HG03521 (cell line): ENCODE measurements at regions not wholly inside any gene's neighbourhood (a gene's known extent, or its start where the extent isn't known, plus 50 kb on each side); places are given as distances from the start of the nearest gene placed in this dataset.
"Not testable (repeated sequence)": the region's sequence is repeated elsewhere in the genome, so short reads cannot be mapped to it uniquely, and the experiment has no call there.

ENCODE experiments used
- ATAC-seq: cut with Tn5 transposase; IDR thresholded peaks from one replicate; pipeline ENCODE4 v1.9.1; 2021; ENCODE audit warnings: mild to moderate bottlenecking, moderate library complexity; ENCODE audit not compliant: unreplicated experiment

DNA sequence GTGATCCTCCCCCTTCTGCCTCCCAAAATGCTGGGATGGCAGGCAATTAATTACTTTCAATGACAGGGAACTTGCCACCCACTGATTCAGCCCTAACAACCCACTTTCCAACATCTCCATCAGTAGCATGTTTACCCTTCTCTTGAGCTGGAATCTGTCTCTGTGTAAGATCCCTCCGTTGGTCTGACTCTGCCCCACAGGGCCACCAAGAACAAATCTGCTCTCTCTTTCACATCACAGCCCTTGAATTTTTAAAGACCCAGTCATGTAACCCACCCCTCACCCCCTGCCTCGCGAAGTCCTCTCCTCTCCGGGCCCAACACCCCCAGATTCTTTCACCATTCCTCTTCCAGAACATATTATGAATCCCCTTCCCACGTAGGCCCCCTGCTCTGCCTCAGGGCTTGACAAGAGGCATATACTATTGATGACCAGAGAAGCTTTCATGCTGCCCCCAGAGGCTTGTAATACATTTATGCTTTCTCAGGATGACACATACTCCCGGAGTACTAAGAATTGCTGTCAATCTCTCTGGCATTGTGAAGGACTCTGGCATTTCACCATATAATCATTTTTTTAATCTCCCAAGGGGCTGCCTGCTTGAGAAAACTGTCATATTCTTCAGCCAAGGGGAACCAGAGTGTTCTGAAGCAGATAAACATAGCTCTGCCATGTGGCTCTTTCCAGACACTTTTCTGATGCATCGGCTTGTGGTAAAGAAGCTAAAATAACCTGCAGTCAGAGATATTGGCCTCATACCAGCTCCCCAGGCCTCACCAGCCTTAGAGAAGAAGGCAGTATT is 179.2 kb upstream of the AUTS2 start:
- no peak for ATAC-seq

- no peak for ATAC-seq
Observed at GRCh38 chr7:69419934-69420333, 178.3 kb upstream of the AUTS2 start.

GRCh38 chr7:69422574-69422985 is 175.7 kb upstream of the AUTS2 start:
- no peak for ATAC-seq

DNA sequence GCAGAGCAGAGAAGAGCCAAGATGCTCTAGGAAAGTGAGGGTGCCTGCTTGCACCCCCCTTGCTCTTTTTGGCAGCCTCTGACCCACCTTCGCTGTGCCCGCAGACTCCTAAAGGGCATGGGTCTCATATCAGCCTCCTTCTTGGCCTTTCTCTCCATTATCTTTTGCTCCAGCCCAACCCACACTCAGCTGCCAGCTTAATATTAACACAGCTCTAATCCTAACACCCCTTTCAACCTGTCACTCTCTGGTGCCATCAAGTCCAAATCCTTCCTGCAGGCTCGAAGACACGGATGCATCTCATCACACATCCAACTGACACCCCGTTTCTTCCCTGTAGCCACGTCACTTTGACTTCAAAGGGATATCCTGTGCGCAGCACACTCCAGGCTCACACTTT is 171.6 kb upstream of the AUTS2 start:
- ATAC-seq = no peak

DNA sequence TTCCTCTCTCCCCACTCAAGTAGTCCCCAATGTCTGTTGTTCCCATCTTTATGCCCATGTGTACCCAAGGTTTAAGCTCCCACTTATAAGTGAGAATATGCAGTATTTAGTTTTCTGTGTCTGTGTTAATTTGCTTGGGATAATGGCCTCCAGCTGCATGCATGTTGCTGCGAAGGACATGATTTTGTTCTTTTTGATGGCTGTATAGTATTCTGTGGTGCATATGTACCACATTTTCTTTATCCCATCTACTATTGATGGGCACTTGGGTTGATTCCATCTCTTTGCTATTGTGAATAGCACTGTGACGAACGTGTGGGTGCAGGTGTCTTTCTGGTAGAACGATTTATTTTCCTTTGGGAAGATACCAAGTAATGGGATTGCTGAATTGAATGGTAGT is 170.2 kb upstream of the AUTS2 start:
- no peak for ATAC-seq

- no peak for ATAC-seq
Observed at GRCh38 chr7:69429911-69430383, 168.3 kb upstream of the AUTS2 start.

GRCh38 chr7:69430384-69431021 is 167.8 kb upstream of the AUTS2 start:
- no peak for ATAC-seq

GRCh38 chr7:69431626-69432025 is 166.6 kb upstream of the AUTS2 start:
- no peak for ATAC-seq

DNA sequence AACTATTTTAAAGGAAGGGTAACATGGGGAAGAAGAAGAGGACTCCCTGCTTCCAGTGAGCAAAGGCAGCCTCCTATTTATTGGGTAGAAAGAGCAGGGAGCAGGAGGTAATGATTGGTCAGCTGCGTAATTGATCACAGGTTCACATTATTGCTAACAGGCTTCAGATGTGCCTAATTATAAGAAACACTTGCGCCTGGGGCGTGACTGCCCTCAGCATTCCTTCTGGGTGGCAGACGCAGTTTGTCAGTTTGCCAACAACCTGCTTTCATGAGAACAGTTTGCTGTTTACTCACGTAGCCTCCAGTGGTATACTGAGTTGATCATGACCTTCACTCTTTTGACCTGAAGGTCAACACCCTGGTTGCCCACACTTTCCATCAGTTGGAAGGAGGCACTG is 166.0 kb upstream of the AUTS2 start:
- ATAC-seq = not testable (repeated sequence)

GRCh38 chr7:69433081-69433480 is 165.2 kb upstream of the AUTS2 start:
- ATAC-seq = no peak

DNA sequence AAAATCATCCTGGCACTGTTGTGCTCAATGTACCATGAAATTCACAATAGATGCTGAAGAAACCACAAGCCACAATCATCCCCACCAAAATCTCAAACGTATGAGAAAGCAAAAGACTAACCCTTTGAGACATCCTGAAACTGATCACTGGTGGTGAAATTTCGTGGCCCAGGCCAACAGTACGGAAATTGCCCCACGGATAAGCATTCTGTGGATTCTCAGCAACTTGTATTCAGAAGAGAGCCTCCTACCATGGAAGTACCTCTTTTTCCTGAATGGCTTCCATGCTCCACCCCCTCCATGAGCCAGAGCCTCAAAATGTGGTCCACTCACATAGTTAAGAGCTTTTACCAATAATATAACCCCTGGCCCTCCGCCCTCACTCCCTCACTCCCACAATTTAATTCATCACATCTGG is 163.9 kb upstream of the AUTS2 start:
- no peak for ATAC-seq

- ATAC-seq = no peak
Observed at GRCh38 chr7:69435711-69436110, 162.6 kb upstream of the AUTS2 start.

- ATAC-seq = no peak
Observed at GRCh38 chr7:69436946-69437345, 161.3 kb upstream of the AUTS2 start.

DNA sequence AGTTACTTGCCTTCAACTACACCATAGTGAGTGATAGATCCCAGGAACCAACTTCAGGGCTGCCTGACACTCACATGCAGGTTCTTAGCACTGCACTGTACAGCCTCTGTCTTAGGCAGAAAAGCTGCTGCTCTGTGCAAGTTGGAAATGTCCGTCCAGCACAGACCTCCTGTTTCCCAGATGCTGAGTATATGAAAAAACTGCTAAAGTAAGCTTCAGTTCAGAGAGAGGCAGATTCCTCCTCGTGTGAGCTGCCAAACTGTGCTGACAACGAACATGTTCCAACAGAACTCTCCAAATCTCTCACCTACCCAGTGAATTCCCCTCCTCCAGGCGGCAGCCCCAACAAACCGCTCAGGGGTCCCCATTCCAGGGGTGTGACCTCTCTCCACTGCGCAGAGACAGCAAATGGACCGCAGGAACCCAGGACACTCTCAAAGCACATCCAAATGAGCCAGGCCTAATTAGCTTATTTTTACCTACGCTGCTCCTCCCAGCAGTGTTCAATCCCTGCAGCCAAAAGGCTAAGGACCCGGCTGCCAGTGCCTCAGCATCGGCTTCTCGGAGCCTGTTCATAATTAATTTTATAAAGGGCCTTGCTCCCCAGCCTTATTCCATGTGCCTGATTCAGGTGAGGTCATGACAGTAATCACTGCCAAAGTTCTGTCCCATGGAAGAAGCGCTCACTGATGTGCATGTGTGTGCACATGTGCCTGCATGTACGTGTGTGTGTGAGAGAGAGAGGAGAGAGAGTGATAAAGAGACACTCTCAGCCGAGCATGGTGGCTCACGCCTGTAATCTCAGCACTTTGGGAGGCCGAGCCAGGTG is 159.5 kb upstream of the AUTS2 start:
- no peak for ATAC-seq

DNA sequence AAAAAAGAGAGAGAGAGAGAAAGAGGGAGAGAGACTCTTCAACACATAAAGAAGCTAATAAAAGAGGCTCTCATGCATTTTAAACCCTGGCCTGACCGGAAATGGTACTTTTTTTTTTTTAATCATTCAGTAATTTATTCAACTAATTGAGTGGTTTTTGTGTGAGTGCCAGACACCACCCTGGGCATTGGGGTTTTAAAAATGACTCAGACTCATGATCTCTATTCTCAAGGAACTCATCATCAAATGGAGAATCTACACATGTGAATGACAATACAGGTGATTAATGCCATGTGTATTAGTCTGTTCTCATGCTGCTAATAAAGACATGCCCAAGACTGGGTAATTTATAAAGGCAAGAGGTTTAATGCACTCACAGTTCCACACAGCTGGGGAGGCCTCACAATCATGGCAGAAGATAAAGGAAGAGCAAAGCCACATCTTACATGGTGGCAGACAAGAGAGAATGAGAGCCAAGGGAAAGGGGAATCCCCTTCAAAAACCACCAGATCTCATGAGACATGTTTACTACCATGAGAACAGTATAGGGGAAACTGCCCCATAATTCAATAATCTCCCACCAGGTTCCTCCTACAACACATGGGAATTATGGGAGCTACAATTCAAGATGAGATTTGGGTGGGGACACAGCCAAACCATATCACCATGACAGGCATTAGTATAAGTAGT is 158.5 kb upstream of the AUTS2 start:
- ATAC-seq = no peak

DNA sequence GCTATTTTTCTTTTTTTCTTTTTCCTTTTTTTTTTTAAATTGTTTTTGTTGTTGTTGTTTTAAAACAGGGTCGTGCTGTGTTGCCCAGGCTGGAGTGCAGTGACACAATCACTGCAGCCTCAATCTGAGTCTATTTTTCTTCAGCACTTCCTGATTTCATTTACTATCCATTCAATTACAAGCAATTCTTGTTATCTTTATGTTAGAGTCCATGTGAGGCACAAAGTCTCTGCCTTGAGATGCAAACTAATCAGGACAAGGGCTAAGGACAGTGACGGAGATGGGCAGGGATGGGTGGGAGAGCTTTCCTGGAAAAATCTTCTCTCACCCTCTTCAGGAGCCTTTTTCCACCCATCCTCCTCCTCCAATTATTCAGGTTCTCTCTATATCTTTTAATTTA is 157.3 kb upstream of the AUTS2 start:
- ATAC-seq = no peak

DNA sequence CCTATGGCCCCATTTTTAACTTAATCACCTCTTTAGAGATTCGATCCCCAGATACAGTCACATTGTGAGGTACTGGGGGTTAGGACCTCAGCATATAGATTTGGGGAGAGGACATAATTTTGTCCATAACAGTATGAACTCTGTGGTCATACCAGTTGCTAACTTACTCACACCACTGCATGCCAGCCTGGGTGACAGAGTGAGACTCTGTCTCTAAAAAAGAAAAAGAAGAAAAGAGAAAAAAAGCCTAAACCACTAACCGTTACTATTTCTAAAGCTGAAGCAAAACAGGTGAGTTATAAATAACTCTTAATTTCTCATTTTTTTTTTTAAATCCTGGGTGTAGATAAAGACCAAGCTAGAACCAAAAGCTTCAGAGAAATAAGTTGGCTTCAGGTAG is 155.1 kb upstream of the AUTS2 start:
- no peak for ATAC-seq

DNA sequence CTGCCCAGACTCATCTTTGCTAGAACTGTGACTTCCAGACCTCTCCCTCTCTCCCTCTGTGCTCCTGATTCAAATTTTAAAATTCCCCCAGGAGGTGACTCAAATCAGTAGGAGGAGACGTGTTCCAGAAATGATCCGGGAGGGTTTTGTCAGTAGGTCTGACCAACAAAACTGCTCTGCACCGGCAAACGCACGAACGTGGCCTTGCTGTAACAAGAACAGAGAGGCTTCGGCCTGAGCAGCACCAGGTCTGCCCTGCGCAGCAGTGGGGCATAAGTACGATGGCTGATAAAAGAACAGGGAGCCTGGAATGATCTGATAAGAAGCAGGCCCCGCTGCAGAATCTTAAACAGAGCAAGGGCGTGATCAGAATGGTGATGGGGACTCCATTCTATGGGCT is 152.7 kb upstream of the AUTS2 start:
- ATAC-seq = no peak

GRCh38 chr7:69446213-69446612 is 152.1 kb upstream of the AUTS2 start:
- ATAC-seq = not testable (repeated sequence)

GRCh38 chr7:69448071-69448470 is 150.2 kb upstream of the AUTS2 start:
- ATAC-seq = no peak

DNA sequence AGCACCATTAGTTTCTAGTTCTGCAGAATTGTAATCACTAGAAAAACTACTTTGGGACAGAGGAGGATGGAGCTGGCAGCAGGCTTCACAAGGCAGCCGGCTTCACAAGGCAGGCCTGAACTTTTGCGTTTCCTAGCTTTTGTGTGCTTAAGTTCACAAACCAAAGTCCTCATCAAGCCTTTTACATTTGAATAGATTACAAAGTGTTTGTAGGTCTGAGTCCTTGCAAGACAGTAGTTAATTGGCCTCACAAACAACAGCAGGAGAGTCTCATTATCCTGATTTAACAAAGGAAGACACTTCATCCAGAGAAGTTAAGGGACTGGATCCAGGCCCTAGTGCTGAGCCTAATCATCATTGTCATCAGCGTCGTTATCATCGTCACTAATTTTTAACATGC is 147.8 kb upstream of the AUTS2 start:
- no peak for ATAC-seq
